Myocyte (in vitro differentiated cells): ENCODE measurements at regions not wholly inside any gene's neighbourhood (a gene's known extent, or its start where the extent isn't known, plus 50 kb on each side); places are given as distances from the start of the nearest gene placed in this dataset.

Source experiments
- DNase-seq: peaks from one replicate; pipeline ENCODE4 v3.0.0-alpha.2; 2012; ENCODE audit warnings: low read depth

DNA sequence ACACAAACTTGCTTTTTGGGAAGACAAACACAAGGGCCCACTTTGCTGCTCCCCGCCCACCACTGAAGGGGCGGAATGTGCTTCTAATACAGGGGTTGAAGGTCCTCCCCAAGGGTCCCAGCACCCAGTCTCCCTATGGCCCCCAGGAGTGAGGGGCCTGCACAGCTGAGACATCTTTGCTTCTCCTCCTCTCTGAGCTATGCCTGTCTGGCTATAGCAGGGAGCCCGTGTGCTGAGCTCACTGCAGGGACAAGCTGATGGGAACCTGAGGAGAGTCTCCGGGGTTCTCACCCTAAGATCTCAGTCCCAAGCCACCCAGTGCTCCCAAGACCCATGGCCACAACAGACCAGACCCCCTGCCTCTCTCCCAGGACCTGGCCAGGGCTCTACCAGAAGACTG lies 61.1 kb upstream of the ACAN start:
- no peak for DNase-seq

DNA sequence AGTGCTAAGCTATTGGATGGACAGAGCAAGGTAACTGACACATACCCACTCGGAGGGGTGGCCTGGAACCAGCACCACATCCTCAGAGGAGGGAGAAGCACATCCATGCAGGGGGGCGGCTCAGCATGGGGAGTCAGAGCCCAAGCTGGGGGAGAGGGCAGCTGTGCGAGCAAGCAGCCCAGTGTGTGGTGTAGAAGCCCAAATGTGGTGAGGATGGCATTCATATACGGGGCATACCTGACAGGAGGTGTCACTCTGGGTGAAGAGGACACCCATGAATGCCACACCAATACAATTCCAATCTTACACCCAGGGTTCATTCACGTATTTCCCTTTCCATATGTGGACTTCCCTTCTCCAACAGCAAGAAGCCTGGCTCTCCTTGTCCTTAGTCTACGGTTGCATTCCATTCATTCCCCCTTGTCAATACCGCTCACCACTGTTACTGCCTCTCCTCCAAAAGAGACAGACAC lies 58.7 kb upstream of the ACAN start:
- DNase-seq, result no peak

DNA sequence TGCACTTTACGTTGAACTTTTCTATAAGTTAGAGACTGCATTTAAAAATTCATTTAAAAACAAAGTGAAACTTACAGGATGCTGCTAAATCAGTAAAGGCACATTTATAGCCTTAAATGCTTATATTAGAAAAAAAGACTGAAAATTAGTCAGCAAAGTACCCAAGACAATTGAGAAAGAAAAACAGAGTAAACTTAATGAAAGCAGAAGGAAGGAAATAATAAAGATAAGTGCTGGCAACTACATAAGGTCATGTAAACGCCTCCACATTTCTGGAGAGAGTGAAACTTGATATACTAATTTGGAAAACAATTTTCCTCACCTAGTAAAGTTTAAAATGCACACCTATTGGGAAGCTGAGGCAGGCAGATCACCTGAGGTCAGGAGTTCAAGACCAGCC lies 58.2 kb upstream of the ACAN start:
- DNase-seq, result no peak

DNA sequence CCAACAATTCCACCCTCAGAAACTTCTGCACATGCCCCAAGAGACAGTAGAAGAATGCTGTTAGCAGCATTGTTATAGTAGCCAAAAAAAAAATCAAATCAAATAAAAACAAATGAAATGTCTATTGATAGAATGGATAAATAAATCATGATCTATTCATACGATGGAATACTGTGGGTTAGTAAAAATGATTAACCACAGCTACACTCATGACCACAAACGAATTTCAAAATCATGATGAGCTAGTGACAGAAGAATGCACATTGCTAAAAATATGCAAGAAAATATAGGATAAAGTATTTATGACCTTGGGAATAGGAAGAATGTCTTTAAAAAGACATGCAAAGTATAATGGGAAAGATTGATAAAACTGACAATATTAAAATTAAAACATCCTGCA lies 57.5 kb upstream of the ACAN start:
- peak; percentile 15 for DNase-seq

DNA sequence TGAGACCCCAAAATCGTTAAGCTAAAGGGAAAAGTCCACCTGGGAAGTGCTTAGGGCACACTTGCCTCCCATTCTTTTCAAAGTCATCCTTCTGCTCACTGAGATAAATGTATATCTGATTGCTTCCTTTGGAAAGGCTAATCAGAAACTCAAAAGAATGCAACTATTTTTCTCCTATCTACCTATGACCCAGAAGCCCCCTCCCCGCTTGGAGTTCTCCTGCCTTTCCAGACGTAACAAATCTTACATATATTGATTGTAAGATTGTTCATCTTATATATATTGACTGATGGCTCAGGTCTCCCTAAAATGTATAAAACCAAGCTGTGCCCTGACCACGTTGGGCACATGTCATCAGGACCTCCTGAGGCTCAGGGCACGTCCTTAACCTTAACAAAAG lies 56.8 kb upstream of the ACAN start:
- DNase-seq, result no peak

DNA sequence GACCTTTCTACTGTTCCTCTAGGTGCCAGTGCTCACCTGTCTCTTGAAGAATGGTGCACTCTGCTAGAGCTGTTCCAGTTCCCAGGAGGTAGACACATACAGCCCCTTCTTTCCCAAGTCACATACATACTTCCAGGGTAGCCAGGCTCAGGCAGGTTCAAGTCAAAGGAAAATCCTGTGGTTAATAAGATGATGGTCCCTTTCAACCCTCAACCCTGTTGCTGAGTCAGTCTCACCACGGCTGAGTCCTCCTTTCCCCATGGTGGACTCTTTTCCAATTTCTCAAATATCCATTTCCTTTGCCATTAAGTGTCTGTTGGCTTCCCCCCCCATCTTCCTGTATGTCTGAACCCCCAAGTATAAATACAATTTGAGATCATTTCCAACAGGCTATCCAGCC lies 56.1 kb upstream of the ACAN start:
- no peak for DNase-seq

DNA sequence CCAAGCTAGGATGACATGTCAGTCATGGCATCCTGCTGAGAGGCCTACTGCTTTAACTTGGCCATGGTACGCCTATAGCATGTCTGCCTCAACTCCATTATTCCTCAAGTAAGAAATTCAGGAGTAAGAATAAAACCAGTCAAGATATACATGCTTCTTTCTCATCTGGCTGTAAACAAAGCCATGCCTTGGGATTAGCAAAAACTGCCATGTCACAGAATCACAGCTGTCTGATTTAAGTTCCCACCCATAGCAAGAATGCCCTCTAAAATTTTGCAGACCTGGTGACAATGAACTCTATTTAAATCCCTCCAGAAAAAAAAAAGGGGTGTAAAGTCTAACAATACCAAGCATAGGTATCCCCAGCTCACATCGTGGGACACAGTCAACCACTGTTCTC lies 55.6 kb upstream of the ACAN start:
- peak; percentile 16 for DNase-seq

DNA sequence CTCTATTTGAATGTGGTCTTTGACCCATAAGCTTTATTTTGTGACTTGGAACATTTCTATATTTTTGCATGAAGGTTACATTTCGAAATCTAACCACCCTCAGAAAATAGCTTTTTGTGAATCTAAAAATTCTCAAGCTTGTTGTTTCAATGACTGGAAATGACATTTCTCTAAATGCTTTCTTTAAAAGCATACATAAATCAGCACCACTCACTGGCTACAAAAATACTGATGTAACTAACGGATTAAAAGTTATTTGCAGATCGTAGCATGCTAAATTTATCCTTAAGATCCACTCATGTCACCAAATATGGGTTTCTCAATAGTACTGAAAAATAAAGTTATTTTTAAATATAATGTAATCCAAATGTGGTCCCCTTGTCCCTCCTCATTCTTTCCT lies 55.2 kb upstream of the ACAN start:
- DNase-seq, result no peak

DNA sequence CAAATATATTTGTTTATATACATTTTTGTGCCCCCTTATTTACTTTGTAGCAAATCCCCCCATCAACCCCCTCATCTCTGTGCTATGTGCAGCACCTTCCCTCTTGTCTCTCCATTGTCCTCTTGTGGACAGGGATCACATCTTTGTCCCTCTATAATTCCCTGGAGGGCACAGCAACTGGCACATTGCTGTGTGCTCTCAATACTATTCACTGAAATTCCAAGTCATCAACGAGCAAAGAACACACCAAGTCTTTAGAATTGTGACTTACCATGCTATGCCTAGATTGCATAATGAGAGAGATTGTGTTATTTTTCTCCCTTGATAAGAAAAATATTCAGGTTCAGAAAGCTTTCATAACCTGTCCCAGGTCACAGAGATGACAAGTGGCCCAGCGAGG lies 54.6 kb upstream of the ACAN start:
- DNase-seq, result no peak

DNA sequence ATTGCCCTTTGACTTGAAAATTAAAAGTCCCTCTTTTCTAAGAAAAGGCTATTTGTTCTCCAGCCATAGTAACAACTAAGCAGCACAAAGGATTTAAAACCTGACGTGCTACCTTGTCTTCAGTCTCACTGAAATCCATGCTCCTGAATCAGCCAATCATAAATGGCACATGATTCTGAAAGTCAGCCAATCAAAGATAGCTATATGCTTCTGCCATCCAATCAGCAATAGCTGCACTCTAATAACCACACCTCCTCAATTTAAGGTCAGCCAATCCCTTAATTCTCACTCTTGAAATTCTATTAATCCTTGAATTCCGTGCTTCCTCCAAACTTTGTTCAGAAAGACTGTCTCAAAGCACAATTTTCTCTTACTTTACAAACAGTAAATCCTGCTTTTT lies 53.5 kb upstream of the ACAN start:
- DNase-seq, result no peak

DNA sequence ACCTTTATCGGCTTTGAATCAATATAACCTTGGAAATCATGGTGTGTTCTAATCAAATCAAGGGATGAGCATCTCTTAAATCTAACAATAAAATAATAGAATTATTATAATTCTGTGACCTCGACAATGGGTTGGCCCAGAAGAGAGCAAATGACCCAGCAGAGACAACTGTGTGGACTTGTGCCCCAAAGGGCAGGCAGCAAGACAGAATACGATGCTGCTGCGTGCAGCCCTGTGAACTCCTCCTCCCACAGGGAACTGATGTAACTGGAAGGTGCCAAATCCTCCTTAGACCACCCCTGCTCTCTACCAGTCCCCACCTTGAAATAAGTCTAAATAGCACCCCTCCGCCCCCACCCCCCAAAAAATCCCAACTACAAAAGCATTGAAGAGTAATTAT lies 50.7 kb upstream of the ACAN start:
- DNase-seq, result no peak

DNA sequence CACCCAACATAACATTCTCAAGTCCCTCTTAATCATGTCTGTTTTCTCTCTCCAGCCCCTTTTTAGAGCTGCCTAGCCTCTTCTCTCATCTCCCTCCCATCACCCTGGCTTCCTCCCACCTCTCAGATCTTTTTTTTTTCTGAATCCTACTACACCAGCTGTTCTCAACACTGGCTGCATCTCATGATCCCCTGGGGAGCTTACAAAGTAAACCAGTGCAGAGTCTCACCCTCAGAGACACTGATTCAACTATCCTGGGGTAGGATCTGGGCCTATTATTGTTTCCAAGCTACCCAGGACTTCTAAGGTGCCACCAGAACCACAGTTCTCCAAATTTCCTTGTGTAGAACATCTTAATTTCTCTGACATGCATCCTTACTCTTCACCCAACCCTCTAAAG lies 50.3 kb upstream of the ACAN start:
- no peak for DNase-seq
